GM18505 (cell line): ENCODE measurements at regions not wholly inside any gene's neighbourhood (a gene's known extent, or its start where the extent isn't known, plus 50 kb on each side); places are given as distances from the start of the nearest gene placed in this dataset.
"Not testable (repeated sequence)": the region's sequence is repeated elsewhere in the genome, so short reads cannot be mapped to it uniquely, and the experiment has no call there.

Source experiments
- ATAC-seq: cut with Tn5 transposase; IDR thresholded peaks from one replicate; pipeline ENCODE4 v1.9.1; 2021; ENCODE audit not compliant: unreplicated experiment
- POLR2A ChIP-seq: IDR thresholded peaks from 4 replicates; pipeline ENCODE4 v1.6.1; 2011; ENCODE audit warnings: borderline replicate concordance; ENCODE audit not compliant: insufficient read depth, insufficient read length; ENCODE audit errors: extremely low read depth

DNA sequence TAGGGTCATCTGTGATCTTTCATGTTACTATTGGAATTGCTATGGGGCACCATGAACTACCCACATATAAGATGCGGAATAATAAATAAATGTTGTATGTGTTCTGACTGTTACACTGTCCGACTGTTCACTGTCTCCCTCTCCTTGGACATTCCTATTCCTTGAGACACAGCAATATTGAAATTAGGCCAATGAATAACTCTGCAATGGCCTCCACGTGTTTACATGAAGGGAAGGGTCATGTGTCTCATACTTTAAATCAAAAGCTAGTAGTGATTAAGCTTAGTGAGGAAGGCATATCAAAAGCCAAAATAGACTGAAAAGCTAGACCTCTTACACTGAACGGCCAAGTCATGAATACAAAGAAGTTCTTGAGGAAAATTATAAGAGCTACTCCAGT is 751.3 kb downstream of the SOCS6 start:
- no peak for ATAC-seq
- no peak for TF ChIP-seq POLR2A

GRCh38 chr18:71038196-71038595 is 749.4 kb downstream of the SOCS6 start:
- no peak for ATAC-seq

DNA sequence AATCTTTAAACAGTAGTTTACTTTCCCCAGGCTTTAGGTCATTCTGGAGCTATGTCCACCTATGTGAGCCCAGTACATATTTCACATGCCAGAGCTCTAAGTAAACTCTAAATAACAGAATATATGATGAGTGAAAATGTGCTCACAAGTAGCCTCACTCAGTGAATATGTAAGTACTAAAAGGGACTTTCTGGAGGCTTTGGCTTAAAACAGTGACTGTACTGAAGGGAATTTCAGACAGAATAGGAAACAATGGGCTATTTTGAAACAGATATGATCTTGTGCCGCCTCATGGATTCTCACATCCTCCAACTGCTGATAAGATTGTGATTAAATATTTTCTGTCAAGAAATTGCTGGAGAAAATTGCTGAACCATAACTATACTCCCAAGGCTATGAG is 747.9 kb downstream of the SOCS6 start:
- no peak for TF ChIP-seq POLR2A
- ATAC-seq = no peak

More at GRCh38 chr18:71038196-71038595, 749.4 kb downstream of the SOCS6 start:
- TF ChIP-seq POLR2A = no peak

DNA sequence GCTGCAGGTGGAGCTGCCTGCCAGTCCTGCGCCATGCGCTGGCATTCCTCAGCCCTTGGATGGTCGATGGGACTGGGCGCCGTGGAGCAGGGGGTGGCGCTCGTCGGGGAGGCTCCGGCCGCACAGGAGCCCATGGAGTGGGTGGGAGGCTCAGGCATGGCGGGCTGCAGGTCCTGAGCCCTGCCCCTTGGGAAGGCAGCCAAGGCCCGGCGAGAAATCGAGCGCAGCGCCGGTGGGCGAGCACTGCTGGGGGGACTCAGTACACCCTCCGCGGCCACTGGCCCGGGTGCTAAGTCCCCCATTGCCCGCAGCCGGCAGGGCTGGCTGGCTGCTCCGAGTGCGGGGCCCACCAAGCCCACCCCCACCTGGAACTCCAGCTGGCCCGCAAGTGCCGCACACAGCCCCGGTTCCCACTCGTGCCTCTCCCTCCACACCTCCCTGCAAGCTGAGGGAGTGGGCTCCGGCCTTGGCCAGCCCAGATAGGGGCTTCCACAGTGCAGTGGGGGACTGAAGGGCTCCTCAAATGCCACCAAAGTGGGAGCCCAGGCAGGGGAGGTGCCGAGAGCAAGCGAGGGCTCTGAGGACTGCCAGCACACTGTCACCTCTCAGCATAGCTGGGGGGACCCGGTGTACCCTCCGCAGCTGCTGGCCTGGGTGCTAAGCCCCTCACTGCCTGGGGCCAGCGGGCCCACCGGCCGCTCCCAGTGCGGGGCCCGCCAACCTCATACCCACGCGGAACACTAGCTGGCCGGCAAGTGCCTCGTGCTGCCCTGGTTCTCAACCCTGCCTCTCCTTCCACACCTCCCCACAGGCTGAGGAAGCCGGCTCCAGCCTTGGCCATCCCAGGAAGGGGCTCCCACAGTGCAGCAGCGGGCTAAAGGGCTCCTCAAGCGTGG is 742.7 kb downstream of the SOCS6 start:
- not testable (repeated sequence) for ATAC-seq

DNA sequence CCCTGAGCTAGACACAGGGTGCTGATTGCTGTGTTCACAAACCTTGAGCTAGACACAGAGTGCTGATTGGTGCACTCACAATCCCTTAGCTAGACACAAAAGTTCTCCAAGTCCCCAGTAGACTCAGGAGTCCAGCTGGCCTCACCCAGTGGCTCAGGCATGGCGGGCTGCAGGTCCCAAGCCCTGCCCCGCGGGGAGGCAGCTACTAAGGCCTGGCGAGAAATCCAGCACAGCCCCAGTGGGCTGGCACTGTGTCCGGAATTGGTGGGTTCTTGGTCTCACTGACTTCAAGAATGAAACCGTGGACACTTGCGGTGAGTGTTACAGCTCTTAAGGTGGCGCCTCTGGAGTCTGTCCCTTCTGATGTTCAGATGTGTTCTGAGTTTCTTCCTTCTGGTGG is 741.2 kb downstream of the SOCS6 start:
- ATAC-seq = not testable (repeated sequence)

- TF ChIP-seq POLR2A = no peak
- ATAC-seq = no peak
These were observed 739.5 kb downstream of the SOCS6 start for GRCh38 chr18:71028285-71028762.

DNA sequence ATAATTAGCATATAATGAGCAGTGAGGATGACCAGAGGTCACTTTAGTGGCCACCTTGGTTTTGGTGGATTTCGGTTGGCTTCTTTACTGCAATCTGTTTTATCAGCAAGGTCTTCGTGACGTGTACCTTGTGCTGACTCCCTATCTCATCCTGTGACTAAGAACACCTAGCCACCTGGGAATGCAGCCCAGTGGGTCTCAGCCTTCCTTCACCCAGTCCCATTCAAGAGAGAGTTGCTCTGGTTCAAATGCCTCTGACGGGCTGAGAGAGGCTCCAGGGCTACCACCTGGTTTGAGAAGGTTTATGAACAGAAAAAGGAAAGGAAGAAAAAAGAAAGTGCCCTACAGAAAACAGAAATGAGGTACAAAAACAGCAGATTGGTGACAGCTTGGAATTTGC is 738.7 kb downstream of the SOCS6 start:
- no peak for ATAC-seq
- TF ChIP-seq POLR2A = no peak

DNA sequence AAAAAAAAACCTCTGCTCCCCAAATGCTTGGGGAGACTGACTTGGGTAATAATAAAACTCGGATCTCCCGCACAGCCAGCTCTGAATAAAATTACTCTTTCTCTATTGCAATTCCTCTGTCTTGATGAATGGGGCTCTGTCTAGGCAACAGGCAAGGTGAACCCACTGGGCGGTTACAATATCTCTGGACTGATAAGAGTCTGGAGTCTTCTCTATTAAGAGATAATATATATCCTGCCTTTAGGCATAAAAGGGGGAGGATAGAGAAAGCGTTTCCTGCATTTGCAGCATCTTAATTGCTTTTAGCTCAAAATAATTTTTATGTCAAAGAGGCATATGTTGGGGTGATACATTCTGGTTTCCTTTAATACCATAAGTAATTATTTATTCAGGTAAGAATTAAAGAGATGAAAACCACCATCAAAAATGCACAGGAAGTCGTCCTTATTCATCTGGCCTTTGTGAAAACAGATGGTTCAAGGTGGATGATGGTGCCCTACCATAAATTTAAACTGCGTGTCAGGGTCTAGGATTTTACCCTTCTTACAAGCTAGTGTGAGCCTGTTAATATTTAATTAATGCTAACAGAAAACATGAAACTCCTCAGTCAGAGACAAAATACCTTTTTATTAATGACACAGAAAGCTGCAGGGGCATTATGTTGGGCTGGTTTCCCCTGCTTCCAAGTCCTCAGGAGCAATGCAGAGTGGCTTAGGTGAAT is 736.8 kb downstream of the SOCS6 start:
- ATAC-seq = no peak
- TF ChIP-seq POLR2A = no peak

- no peak for TF ChIP-seq POLR2A
- ATAC-seq = no peak
These were observed 733.5 kb downstream of the SOCS6 start for GRCh38 chr18:71022389-71022788.

- ATAC-seq = no peak
- no peak for TF ChIP-seq POLR2A
These were observed 732.2 kb downstream of the SOCS6 start for GRCh38 chr18:71021030-71021362.

DNA sequence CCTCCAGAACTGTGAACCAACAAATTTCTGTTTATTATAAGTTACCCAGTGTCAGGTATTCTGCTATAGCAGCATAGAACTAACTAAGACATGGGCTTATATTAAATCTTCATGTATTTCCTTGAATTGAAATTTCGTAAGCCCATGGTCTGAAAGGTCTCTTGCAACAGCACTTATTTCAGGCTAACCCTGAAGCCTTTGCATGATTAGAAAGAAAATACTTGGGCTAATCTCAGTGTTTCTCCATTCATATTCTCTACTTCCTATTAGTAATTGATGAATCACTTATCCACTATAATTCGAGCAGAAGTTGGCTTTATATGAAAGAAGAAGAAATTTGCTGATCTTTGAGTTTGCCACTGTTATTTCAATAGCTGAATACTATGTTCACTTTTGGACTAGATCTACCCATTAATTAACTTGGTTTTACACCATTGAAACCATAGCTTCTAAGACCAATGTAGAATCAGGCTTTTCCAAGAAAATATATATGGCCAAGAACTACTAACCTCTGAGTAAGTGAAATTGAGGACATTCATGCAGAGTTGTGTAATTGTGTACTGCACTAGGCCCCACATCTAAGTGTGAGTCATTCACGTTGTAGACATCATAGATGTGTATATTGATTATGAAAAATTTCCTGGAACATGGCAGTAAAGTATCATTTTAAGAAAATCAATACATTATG is 731.6 kb downstream of the SOCS6 start:
- ATAC-seq = no peak
- TF ChIP-seq POLR2A = no peak

GRCh38 chr18:71018816-71019215 is 730.0 kb downstream of the SOCS6 start:
- no peak for TF ChIP-seq POLR2A
- no peak for ATAC-seq

GRCh38 chr18:71012789-71013188 is 723.9 kb downstream of the SOCS6 start:
- no peak for TF ChIP-seq POLR2A
- no peak for ATAC-seq

DNA sequence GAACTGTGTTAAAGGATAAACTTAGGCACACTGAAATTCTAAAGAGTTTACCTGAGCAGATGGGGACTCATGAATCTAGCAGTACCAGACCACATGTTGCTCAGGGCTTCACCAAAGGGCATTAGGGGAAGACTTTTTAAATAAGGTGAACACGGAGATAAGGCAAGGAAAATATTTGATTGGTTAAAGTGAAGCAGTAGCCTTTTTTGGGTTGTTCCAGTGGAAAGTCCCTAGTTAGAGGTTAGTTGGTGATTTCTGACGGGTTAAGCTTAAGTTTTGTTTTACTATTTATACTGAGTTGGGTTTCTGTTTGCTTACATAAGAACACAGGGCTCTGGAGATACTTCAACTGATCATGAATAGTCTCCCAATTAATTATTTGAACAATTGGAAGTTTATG is 722.5 kb downstream of the SOCS6 start:
- no peak for ATAC-seq
- TF ChIP-seq POLR2A = no peak
